Renal pelvis (tissue), 1 donor: ENCODE measurements at regions not wholly inside any gene's neighbourhood (a gene's known extent, or its start where the extent isn't known, plus 50 kb on each side); places are given as distances from the start of the nearest gene placed in this dataset.
"Not testable (repeated sequence)": the region's sequence is repeated elsewhere in the genome, so short reads cannot be mapped to it uniquely, and the experiment has no call there.

Experiments
- DNase-seq: peaks from one replicate; pipeline ENCODE4 v3.0.0-alpha.2; 2013

GRCh38 chr16:17747081-17747756 lies 276.5 kb upstream of the XYLT1 start:
- no peak for DNase-seq

GRCh38 chr16:17744921-17745572 lies 274.3 kb upstream of the XYLT1 start:
- DNase-seq = peak; percentile 44

- DNase-seq = no peak
Measured at GRCh38 chr16:17743578-17743977, 272.8 kb upstream of the XYLT1 start.

GRCh38 chr16:17743158-17743557 lies 272.4 kb upstream of the XYLT1 start:
- DNase-seq = no peak

- not testable (repeated sequence) for DNase-seq
Measured at GRCh38 chr16:17735099-17735498, 264.3 kb upstream of the XYLT1 start.

GRCh38 chr16:17729820-17730219 lies 259.1 kb upstream of the XYLT1 start:
- no peak for DNase-seq

- no peak for DNase-seq
Measured at GRCh38 chr16:17728196-17728595, 257.4 kb upstream of the XYLT1 start.

DNA sequence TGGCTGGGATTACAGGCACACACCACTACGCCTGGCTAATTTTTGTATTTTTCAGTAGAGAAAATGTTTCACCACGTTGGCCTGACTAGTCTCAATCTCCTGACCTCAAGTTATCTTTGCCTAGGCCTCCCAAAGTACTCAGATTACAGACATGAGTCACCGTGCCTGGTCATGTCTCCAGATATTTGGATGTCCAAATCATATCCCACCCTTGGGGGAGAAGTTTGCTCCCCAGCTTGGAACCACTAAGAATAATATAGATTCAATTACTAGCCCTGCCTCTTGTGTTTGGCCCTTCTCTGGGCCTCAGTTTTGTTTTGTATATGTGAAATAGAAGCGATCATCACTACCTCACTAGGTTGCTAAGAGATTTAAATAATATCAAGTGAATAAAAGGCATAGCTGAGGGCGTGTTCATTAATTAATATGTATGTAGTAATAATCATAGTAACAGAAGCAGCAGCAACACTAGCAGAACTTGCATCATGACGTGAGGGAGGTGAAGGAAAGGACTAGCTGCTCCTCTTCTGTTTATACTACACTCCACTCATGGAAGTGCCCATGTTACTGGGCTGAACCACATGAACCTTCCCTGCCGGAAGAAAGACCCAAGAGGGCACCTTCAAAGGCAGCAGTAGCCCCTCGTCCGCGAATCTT lies 253.6 kb upstream of the XYLT1 start:
- no peak for DNase-seq

DNA sequence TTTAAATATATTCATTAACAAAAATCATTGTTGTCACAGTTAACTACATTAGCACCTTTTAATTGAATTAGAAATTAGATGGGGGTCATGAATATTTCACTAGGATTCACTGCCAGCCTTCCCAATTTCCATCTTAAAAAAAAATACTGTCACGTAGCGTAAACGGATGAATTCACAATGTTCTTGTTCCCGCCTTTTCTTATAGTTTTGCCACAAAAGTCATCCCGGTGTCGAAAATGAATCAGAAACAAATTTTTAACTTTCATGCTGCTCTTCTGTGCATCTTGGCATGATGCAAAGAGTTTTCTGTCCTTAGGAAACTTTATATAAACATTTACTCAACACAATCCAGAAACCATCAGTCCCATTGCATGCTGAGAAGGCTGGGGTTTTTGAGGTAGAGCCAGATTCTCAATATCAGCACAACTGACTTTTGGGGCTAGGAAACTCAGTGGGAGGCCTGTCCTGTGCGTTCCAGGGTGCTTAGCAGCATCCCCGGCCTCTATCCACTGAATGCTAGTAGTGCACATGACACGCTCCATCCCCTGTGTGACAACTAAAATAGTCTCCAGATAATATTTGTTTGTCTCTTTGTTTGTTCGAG lies 252.9 kb upstream of the XYLT1 start:
- no peak for DNase-seq

GRCh38 chr16:17718495-17718894 lies 247.7 kb upstream of the XYLT1 start:
- DNase-seq = no peak

- no peak for DNase-seq
Measured at GRCh38 chr16:17705847-17706246, 235.1 kb upstream of the XYLT1 start.

GRCh38 chr16:17696616-17697015 lies 225.9 kb upstream of the XYLT1 start:
- no peak for DNase-seq

GRCh38 chr16:17692484-17692883 lies 221.7 kb upstream of the XYLT1 start:
- DNase-seq = no peak

GRCh38 chr16:17691899-17692176 lies 221.1 kb upstream of the XYLT1 start:
- no peak for DNase-seq

DNA sequence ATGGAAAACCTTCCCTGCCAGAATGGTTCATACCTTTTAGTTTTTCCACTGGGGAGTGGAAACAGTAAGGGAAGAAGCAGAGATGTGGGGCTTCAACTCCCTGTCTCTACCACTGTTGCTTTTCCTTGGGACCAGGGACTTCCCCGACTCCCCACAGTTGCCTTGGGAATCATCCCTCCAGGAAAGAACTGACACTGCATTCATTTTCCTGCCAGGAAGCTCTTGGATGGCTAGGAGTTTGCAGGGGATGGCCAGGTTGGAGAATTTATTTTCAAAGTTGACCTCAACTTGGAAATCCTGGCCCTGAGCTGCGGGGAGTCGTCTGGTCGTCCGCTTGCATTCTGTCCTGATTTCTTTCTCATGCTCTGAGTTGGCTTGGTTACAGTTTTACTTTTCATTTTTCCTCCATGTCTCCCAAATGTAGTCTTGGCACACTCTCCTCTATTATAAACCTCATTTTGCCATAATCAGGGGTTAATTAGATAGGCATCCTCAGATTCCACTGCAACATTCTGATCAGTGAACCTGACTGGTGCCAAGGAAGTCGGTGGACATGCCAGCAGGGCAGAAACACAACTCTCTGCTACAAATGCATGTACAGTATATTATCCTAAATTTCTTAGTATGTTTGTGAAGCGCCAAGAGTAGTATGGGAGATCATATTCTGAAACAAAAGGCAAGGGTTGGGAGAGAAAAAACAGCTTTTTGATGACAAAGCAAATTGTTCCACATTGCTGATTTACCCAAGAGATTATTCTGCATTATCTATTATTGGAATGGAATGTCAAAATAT lies 220.5 kb upstream of the XYLT1 start:
- DNase-seq = no peak

DNA sequence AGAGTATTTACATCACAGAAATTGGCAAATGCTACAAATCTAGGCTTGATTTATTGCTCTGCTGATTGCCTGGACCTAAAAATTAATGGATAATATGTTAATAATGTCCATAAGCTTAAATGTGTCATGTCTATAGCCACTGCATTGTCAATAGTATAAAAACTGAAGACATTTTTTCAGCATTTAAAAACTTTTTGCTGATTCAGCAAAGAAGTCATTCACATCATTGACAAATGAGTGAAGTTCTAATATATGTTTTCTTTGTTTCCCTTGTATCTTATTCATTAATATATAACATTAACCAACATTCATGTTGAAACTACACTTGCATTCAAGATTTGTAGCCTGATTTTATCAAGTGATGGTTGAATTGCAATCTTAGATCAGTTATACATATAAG lies 214.7 kb upstream of the XYLT1 start:
- DNase-seq = no peak

DNA sequence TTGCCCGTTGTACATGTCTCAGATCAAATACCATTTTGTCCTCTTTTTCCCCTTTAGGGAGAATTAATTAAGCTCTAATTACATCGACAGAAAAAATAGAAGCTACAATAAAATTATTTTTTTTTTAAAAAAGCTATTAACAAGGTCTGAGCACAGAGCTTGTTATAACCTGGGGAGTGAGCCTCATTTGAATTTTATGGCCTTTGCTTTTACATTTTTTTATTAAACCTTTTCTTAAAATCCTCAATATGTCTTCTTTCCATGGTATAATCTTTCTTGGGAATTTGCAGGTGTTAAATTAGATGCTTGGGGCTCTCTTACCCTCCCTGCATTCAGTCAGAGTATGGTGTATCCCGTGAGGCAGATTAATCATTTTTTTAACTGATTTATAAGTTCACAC lies 212.5 kb upstream of the XYLT1 start:
- no peak for DNase-seq

DNA sequence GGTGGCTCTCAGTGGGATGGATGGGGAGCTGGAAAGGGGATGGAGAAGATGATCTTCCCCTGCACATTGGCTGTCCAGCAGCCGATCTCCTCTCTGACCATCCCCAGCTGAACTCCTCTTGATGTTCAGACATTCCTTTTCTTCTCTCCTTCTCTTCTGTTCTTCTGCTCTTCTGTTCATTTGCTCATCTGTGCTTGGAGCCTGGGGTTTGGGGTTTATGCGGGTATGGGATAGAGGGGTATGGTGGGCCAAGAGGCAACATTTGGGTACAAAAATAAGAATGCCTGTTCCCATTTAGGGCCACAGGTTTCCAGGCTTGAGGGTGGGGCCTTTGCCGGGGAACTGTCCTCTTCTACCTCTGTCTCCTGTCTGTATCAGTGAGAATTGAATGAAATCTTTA lies 205.4 kb upstream of the XYLT1 start:
- no peak for DNase-seq

- DNase-seq = peak; percentile 23
Measured at GRCh38 chr16:17668386-17668785, 197.6 kb upstream of the XYLT1 start.

- DNase-seq = no peak
Measured at GRCh38 chr16:17666293-17666692, 195.5 kb upstream of the XYLT1 start.

GRCh38 chr16:17658881-17659280 lies 188.1 kb upstream of the XYLT1 start:
- DNase-seq = no peak

DNA sequence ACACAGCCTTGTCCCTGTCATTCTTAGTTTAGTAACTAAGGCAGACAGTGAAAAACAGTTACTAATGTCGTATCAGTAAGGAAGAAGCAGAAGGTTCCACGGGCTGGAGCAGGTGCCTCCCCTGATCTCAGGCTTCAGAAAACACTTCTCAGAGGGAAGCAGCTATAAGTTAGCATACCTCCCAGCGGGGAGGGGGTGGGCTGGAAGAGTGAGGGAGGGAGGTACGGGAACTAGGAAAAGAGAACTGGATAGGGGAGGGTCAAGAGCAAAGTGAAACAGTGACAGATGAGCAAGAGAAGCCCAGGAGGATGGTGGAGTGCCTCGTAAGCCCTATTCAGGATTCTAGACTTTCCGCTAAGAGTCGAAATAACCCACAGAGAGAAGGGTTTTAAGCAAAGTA lies 186.3 kb upstream of the XYLT1 start:
- DNase-seq = no peak
